Right ventricle myocardium superior (tissue), 1 donor: ENCODE measurements at regions not wholly inside any gene's neighbourhood (a gene's known extent, or its start where the extent isn't known, plus 50 kb on each side); places are given as distances from the start of the nearest gene placed in this dataset.
A peak's percentile ranks its signal among the peaks of the same experiment; 100 is the strongest.
"Not testable (repeated sequence)": the region's sequence is repeated elsewhere in the genome, so short reads cannot be mapped to it uniquely, and the experiment has no call there.

ENCODE experiments used
- ATAC-seq: fragments of 200-7000 bp; cut with Tn5 transposase; one replicate; pipeline ENCODE4 v1.9.1; 2020; ENCODE audit warnings: mild to moderate bottlenecking; ENCODE audit not compliant: poor library complexity
- DNase-seq: peaks from one replicate; pipeline ENCODE4 v3.0.0-alpha.2; 2020
- intact Hi-C: fragments of 100-400 bp; cut with DNase I; formaldehyde crosslinking; loops from one replicate; pipeline ENCODE4 v1.11.2; 2022
- donor health status: DM: no; HTN: yes; CAD: no; lungs with severe emphysema.

GRCh38 chr12:31835276-31835882 lies 106.6 kb upstream of the AMN1 start:
- DNase-seq (no peak), ATAC-seq (no peak)
- intact Hi-C loops: no loop called here

DNA sequence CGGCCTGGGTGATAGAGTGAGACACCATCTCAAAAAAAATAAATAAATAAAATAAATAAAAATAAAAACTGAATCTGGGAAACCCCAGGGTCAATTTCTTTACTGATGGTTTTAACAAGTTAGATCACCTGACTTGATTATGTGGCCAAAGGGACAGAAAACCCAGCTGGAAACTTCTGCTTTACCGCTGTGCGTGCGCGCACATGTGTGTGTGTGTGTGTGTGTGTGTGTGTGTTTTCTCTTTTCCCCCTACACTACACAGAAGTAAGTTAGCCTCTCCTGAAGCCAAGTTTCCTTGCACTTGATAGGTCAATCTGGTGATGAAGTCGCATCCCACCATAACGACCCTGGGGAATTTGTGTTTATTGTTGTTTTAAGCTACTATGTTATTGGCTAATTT lies 105.3 kb upstream of the AMN1 start:
- ATAC-seq (no peak), DNase-seq (no peak)
- intact Hi-C loops: no loop called here

- DNase-seq (no peak), ATAC-seq (peak; percentile 63)
- intact Hi-C loops: no loop called here
Observed at GRCh38 chr12:31832740-31833729, 104.2 kb upstream of the AMN1 start.

DNA sequence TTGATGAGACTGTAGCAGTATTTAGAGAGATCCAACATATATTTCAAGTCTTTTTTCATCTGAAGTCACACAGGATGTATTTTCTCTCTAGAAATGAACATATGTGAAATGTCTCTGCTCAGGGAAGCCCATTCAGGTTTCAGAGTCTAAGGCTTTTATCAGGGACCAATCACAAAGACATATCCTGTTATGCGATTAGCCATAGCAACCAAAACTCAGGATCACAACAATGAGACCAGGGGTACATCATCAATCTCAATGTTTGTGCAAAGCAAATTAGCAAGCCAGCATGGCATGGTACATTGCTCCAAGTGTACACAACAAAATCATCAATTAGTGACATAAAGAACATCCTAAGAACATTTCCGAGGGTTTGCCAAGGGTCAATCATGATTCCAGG lies 99.2 kb upstream of the AMN1 start:
- intact Hi-C loops: no loop called here
- ATAC-seq (no peak), DNase-seq (no peak)

- no peak for ATAC-seq
- intact Hi-C loops: no loop called here
- DNase-seq: no peak
Observed at GRCh38 chr12:31822761-31823160, 93.9 kb upstream of the AMN1 start.

GRCh38 chr12:31821484-31821883 lies 92.7 kb upstream of the AMN1 start:
- ATAC-seq: no peak
- intact Hi-C loops: no loop called here

GRCh38 chr12:31820832-31821231 lies 92.0 kb upstream of the AMN1 start:
- ATAC-seq (no peak), DNase-seq (no peak)
- intact Hi-C loops: no loop called here

More at GRCh38 chr12:31821484-31821883, 92.7 kb upstream of the AMN1 start:
- no peak for DNase-seq

- ATAC-seq (no peak), DNase-seq (no peak)
- intact Hi-C loops: no loop called here
Observed at GRCh38 chr12:31819427-31819826, 90.6 kb upstream of the AMN1 start.

- no peak for DNase-seq
- ATAC-seq: no peak
- intact Hi-C loops: no loop called here
Observed at GRCh38 chr12:31818623-31819268, 89.9 kb upstream of the AMN1 start.

- DNase-seq (no peak), ATAC-seq (no peak)
- intact Hi-C loops: no loop called here
Observed at GRCh38 chr12:31817120-31817519, 88.3 kb upstream of the AMN1 start.

GRCh38 chr12:31815096-31815495 lies 86.3 kb upstream of the AMN1 start:
- intact Hi-C loops: no loop called here
- ATAC-seq (no peak), DNase-seq (no peak)

DNA sequence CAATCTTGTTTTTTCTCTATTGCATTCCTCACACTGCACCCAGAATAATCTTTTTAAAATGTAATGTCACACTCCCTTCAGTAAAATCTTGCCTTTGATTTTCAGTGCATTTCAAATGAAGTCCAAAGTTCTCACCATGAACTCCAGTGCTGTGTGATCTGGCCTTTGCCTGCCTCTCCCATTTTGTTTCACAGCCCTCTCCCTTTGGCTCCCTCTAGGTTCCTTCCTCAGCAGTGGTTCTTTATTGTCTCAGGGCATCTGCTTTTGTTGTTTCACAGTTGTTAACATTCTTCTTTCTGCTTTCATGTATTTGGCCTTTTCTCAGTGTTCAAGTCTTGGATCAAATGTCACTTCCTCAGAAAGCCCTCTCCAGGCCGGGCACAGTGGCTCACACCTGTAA lies 84.5 kb upstream of the AMN1 start:
- no peak for DNase-seq
- intact Hi-C loops: no loop called here

DNA sequence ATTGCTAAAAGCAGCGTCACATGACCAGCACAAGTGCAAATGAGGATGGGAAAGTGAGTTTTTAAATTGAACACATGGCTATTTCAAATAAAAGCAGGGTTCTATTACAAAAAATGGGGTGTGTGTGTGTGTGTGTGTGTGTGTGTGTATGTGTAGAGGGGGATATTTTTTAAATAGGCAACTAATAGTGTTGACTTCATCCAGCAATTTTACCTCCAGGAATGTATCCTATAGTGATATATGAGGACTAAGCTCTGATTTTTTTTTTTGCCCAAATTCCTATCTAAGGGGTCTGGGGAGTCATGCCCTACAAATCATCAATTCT lies 78.9 kb upstream of the AMN1 start:
- intact Hi-C loops: no loop called here
- DNase-seq: no peak
- no peak for ATAC-seq

More for the DNA sequence above, 84.5 kb upstream of the AMN1 start:
- no peak for ATAC-seq

DNA sequence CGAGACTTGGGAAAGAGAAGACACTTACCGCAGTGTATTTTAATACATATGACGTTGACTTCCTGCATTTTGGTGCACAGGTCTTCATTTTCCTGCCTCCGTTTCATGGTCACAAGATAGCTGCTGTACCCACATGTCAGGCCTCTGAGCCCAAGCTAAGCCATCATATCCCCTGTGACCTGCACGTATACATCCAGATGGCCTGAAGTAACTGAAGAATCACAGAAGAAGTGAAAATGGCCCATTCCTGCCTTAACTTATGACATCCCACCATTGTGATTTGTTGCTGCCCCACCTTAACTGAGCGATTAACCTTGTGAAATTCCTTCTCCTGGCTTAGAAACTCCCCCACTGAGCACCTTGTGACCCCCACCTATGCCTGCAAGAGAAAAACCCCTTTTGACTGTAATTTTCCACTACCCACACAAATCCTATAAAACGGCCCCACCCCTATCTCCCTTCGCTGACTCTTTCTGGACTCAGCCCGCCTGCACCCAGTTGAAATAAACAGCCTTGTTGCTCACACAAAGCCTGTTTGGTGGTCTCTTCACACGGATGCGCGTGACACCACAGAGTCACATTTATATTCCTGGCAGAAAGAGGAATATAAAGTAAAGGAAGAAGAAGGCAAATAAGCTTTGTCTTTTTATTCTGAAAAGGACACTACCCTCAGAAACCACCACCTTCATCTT lies 78.4 kb upstream of the AMN1 start:
- ATAC-seq, intact Hi-C loops, DNase-seq: not testable (repeated sequence)

DNA sequence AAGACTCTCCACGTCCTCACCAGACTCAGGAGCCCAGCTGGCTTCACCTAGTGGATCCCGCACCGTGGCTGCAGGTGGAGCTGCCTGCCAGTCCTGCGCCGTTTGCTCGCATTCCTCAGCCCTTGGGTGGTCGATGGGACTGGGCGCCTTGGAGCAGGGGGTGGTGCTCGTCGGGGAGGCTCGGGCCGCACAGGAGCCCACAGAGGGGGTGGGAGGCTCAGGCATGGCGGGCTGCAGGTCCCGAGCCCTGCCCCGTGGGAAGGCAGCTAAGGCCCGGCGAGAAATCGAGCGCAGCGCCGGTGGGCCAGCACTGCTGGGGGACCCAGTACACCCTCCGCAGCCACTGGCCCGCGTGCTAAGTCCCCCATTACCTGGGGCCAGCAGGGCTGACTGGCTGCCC lies 76.9 kb upstream of the AMN1 start:
- ATAC-seq, DNase-seq, intact Hi-C loops: not testable (repeated sequence)

- DNase-seq: not testable (repeated sequence)
Observed at GRCh38 chr12:31804707-31805106, 75.9 kb upstream of the AMN1 start.

DNA sequence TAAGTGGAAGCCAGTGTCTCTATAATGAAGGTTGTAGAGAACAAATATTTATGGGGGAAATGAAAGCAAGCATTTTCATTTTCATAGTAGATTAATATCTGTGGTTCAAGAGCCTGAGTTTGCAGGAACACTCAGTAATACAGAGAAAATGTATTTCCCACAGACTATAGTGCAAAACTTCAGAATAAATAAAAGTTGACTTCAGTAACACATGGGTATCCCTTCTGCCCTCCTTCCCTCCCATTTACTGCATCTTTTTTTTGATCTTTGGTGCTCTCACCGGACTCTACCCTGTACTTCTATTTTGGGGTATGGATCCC lies 75.3 kb upstream of the AMN1 start:
- intact Hi-C loops: no loop called here
- no peak for DNase-seq
- ATAC-seq: no peak

More at GRCh38 chr12:31804707-31805106, 75.9 kb upstream of the AMN1 start:
- ATAC-seq, intact Hi-C loops: not testable (repeated sequence)

GRCh38 chr12:31803306-31804184 lies 74.7 kb upstream of the AMN1 start:
- ATAC-seq (no peak), DNase-seq (no peak)
- intact Hi-C loops: no loop called here
